HCT116 (cell line): ENCODE measurements at regions not wholly inside any gene's neighbourhood (a gene's known extent, or its start where the extent isn't known, plus 50 kb on each side); places are given as distances from the start of the nearest gene placed in this dataset.
"Not testable (repeated sequence)": the region's sequence is repeated elsewhere in the genome, so short reads cannot be mapped to it uniquely, and the experiment has no call there.

Experiments used
- CEBPB ChIP-seq: IDR thresholded peaks from 2 replicates; pipeline ENCODE4 v1.6.1; 2012; ENCODE audit warnings: low read depth
- EGR1 ChIP-seq: IDR thresholded peaks from 2 replicates; pipeline ENCODE4 v1.6.1; 2012; ENCODE audit warnings: low read depth
- EZH2 ChIP-seq: fragments of 200-600 bp; sonication (generic); IDR thresholded peaks from 2 replicates; pipeline ENCODE4 v1.6.1; 2017; ENCODE audit warnings: antibody characterized with exemption, mixed run types
- EZH2phosphoT487 ChIP-seq: fragments of 200-600 bp; IDR thresholded peaks from 2 replicates; pipeline ENCODE4 v1.6.1; 2018; ENCODE audit warnings: antibody characterized with exemption, borderline replicate concordance
- JUND ChIP-seq: IDR thresholded peaks from 2 replicates; pipeline ENCODE4 v1.6.1; 2012
- POLR2A ChIP-seq: IDR thresholded peaks from 2 replicates; pipeline ENCODE4 v1.7.0; 2011; ENCODE audit warnings: borderline replicate concordance; ENCODE audit not compliant: insufficient read depth, insufficient read length; ENCODE audit errors: extremely low read depth
- RAD21 ChIP-seq: IDR thresholded peaks from 2 replicates; pipeline ENCODE4 v1.6.1; 2012; ENCODE audit warnings: low read depth, mild to moderate bottlenecking
- SIN3A ChIP-seq: IDR thresholded peaks from 2 replicates; pipeline ENCODE4 v1.6.1; 2012; ENCODE audit warnings: low read depth
- YY1 ChIP-seq: IDR thresholded peaks from 2 replicates; pipeline ENCODE4 v1.6.1; 2011; ENCODE audit warnings: low read length, low read depth, moderate library complexity, mild to moderate bottlenecking; ENCODE audit not compliant: insufficient replicate concordance; ENCODE audit errors: extremely low read depth
- TF ChIP-seq, protein P1 (sequence below): IDR thresholded peaks from 2 replicates; pipeline ENCODE4 v1.6.1; 2012
- TF ChIP-seq, protein P2 (sequence below), 3 experiments: fragments of 200-600 bp in 1 of 3; sonication (generic) in 1 of 3; IDR thresholded peaks in 2 of 3; conservative IDR thresholded peaks in 1 of 3; 2 replicates each; pipeline ENCODE4 v1.5.1; 2012 to 2017; ENCODE audit warnings: low read depth in 2 of 3, low read length in 2 of 3, antibody characterized with exemption in 1 of 3, borderline replicate concordance in 1 of 3, control low read depth in 1 of 3, mild to moderate bottlenecking in 1 of 3, mixed read lengths in 1 of 3, mixed run types in 1 of 3, moderate library complexity in 1 of 3; ENCODE audit not compliant: insufficient read depth in 1 of 3
- TF ChIP-seq, protein P3 (sequence below): IDR thresholded peaks from 2 replicates; pipeline ENCODE4 v1.6.1; 2012; ENCODE audit warnings: low read depth

DNA sequence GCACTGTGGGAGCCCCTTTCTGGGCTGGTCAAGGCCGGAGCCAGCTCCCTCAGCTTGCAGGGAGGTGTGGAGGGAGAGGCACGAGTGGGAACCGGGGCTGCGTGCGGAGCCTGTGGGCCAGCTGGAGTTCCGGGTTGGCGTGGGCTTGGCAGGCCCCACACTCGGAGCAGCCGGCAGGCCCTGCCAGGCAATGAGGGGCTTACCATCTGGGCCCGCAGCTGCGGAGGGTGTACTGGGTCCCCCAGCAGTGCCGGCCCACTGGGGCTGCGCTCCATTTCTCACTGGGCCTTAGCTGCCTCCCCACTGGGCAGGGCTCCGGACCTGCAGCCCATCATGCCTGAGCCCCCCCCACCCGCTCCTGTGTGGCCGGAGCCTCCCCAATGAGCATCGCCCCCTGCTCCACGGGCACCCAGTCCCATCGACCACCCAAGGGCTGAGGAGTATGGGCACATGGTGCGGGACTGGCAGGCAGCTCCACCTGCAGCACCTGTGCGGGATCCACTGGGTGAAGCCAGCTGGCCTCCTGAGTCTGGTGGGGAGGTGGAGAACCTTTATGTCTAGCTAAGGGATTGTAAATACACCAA, 693.8 kb upstream of the GNPDA2 start:
- not testable (repeated sequence) for TF ChIP-seq EZH2, POLR2A, EZH2phosphoT487, EGR1, SIN3A, YY1, JUND, RAD21, CEBPB
- TF ChIP-seq, protein P1, sequence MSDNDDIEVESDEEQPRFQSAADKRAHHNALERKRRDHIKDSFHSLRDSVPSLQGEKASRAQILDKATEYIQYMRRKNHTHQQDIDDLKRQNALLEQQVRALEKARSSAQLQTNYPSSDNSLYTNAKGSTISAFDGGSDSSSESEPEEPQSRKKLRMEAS: not testable (repeated sequence)
- TF ChIP-seq, protein P2, sequence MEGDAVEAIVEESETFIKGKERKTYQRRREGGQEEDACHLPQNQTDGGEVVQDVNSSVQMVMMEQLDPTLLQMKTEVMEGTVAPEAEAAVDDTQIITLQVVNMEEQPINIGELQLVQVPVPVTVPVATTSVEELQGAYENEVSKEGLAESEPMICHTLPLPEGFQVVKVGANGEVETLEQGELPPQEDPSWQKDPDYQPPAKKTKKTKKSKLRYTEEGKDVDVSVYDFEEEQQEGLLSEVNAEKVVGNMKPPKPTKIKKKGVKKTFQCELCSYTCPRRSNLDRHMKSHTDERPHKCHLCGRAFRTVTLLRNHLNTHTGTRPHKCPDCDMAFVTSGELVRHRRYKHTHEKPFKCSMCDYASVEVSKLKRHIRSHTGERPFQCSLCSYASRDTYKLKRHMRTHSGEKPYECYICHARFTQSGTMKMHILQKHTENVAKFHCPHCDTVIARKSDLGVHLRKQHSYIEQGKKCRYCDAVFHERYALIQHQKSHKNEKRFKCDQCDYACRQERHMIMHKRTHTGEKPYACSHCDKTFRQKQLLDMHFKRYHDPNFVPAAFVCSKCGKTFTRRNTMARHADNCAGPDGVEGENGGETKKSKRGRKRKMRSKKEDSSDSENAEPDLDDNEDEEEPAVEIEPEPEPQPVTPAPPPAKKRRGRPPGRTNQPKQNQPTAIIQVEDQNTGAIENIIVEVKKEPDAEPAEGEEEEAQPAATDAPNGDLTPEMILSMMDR (IDR thresholded peaks at IDR 0.05 in 2 of 3, conservative IDR thresholded peaks at IDR 0.05 in 1 of 3; ENCODE audit: borderline replicate concordance in 1 of 3, insufficient read depth in 1 of 3, low read depth in 2 of 3, low read length in 2 of 3): not testable (repeated sequence)
- TF ChIP-seq, protein P3, sequence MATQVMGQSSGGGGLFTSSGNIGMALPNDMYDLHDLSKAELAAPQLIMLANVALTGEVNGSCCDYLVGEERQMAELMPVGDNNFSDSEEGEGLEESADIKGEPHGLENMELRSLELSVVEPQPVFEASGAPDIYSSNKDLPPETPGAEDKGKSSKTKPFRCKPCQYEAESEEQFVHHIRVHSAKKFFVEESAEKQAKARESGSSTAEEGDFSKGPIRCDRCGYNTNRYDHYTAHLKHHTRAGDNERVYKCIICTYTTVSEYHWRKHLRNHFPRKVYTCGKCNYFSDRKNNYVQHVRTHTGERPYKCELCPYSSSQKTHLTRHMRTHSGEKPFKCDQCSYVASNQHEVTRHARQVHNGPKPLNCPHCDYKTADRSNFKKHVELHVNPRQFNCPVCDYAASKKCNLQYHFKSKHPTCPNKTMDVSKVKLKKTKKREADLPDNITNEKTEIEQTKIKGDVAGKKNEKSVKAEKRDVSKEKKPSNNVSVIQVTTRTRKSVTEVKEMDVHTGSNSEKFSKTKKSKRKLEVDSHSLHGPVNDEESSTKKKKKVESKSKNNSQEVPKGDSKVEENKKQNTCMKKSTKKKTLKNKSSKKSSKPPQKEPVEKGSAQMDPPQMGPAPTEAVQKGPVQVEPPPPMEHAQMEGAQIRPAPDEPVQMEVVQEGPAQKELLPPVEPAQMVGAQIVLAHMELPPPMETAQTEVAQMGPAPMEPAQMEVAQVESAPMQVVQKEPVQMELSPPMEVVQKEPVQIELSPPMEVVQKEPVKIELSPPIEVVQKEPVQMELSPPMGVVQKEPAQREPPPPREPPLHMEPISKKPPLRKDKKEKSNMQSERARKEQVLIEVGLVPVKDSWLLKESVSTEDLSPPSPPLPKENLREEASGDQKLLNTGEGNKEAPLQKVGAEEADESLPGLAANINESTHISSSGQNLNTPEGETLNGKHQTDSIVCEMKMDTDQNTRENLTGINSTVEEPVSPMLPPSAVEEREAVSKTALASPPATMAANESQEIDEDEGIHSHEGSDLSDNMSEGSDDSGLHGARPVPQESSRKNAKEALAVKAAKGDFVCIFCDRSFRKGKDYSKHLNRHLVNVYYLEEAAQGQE: not testable (repeated sequence)
